Panc1 (cell line): ENCODE measurements at regions not wholly inside any gene's neighbourhood (a gene's known extent, or its start where the extent isn't known, plus 50 kb on each side); places are given as distances from the start of the nearest gene placed in this dataset.

Experiments
- SIN3A ChIP-seq: IDR thresholded peaks from 2 replicates; pipeline ENCODE4 v1.6.1; 2012; ENCODE audit warnings: low read depth, mild to moderate bottlenecking, low read length, moderate library complexity, borderline replicate concordance; ENCODE audit not compliant: insufficient read depth
- TCF7L2 ChIP-seq: IDR thresholded peaks from 2 replicates; pipeline ENCODE4 v1.6.1; 2011; ENCODE audit warnings: mild to moderate bottlenecking, low read depth, low read length, inconsistent platforms
- TF ChIP-seq, protein P1 (sequence below), 2 experiments: IDR thresholded peaks; 2 replicates each; pipeline ENCODE4 v1.6.1; 2011 to 2012; ENCODE audit warnings: low read depth in 2 of 2, control low read depth in 1 of 2, low read length in 1 of 2, mild to moderate bottlenecking in 1 of 2, moderate library complexity in 1 of 2; ENCODE audit not compliant: insufficient read depth in 1 of 2
- TF ChIP-seq, protein P2 (sequence below): fragments of 450-650 bp; IDR thresholded peaks from 2 replicates; pipeline ENCODE4 v1.5.1; 2017; ENCODE audit warnings: mild to moderate bottlenecking

DNA sequence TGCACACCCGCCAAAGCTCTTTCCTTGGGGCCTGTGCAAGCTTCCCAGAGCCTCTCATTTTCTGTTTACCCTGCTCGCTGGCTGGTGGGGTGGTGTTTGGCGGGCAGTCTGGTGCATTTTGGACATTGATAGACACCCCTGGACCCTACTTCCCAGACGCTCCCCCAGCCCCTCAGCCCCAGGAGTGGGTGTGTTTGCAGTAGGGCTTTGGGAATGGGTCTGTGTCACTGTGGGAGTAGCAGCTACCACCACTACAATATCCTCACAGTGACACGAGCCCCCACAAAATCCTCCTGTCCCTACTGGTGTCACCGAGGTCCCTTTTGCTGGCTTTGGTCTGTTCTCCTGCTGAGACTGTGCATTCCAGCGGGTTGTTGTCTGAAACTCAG is 371.3 kb downstream of the TMEM121 start:
- TF ChIP-seq, protein P1, sequence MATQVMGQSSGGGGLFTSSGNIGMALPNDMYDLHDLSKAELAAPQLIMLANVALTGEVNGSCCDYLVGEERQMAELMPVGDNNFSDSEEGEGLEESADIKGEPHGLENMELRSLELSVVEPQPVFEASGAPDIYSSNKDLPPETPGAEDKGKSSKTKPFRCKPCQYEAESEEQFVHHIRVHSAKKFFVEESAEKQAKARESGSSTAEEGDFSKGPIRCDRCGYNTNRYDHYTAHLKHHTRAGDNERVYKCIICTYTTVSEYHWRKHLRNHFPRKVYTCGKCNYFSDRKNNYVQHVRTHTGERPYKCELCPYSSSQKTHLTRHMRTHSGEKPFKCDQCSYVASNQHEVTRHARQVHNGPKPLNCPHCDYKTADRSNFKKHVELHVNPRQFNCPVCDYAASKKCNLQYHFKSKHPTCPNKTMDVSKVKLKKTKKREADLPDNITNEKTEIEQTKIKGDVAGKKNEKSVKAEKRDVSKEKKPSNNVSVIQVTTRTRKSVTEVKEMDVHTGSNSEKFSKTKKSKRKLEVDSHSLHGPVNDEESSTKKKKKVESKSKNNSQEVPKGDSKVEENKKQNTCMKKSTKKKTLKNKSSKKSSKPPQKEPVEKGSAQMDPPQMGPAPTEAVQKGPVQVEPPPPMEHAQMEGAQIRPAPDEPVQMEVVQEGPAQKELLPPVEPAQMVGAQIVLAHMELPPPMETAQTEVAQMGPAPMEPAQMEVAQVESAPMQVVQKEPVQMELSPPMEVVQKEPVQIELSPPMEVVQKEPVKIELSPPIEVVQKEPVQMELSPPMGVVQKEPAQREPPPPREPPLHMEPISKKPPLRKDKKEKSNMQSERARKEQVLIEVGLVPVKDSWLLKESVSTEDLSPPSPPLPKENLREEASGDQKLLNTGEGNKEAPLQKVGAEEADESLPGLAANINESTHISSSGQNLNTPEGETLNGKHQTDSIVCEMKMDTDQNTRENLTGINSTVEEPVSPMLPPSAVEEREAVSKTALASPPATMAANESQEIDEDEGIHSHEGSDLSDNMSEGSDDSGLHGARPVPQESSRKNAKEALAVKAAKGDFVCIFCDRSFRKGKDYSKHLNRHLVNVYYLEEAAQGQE (IDR thresholded peaks at IDR 0.05; ENCODE audit: insufficient read depth in 1 of 2, low read depth in 2 of 2, low read length in 1 of 2): no peak
- TF ChIP-seq, protein P2, sequence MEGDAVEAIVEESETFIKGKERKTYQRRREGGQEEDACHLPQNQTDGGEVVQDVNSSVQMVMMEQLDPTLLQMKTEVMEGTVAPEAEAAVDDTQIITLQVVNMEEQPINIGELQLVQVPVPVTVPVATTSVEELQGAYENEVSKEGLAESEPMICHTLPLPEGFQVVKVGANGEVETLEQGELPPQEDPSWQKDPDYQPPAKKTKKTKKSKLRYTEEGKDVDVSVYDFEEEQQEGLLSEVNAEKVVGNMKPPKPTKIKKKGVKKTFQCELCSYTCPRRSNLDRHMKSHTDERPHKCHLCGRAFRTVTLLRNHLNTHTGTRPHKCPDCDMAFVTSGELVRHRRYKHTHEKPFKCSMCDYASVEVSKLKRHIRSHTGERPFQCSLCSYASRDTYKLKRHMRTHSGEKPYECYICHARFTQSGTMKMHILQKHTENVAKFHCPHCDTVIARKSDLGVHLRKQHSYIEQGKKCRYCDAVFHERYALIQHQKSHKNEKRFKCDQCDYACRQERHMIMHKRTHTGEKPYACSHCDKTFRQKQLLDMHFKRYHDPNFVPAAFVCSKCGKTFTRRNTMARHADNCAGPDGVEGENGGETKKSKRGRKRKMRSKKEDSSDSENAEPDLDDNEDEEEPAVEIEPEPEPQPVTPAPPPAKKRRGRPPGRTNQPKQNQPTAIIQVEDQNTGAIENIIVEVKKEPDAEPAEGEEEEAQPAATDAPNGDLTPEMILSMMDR: no peak
- TF ChIP-seq SIN3A (no peak), TCF7L2 (no peak)
